Smooth muscle cell (in vitro differentiated cells): ENCODE measurements at regions not wholly inside any gene's neighbourhood (a gene's known extent, or its start where the extent isn't known, plus 50 kb on each side); places are given as distances from the start of the nearest gene placed in this dataset.
A peak's percentile ranks its signal among the peaks of the same experiment; 100 is the strongest.

Source experiments
- DNase-seq: peaks from one replicate; lab custom pipeline; 2025; ENCODE audit not compliant: unreplicated experiment; lab: John Stamatoyannopoulos, UW
- H2AFZ ChIP-seq: fragments of 200-600 bp; sonication (generic); 2 replicates; pipeline ENCODE4 v1.6.0; 2016; ENCODE audit warnings: antibody characterized with exemption, low read depth, mild to moderate bottlenecking
- H3F3A ChIP-seq: fragments of 200-600 bp; sonication (generic); 2 replicates; pipeline ENCODE4 v1.6.0; 2017; ENCODE audit warnings: antibody characterized with exemption, low read depth
- H3K27ac ChIP-seq: fragments of 200-600 bp; sonication (generic); 2 replicates; pipeline ENCODE4 v1.5.1; 2016; ENCODE audit warnings: low read depth, mild to moderate bottlenecking
- H3K27me3 ChIP-seq: fragments of 200-600 bp; sonication (generic); 2 replicates; pipeline ENCODE4 v1.6.1; 2016; ENCODE audit warnings: low read depth, mild to moderate bottlenecking
- H3K36me3 ChIP-seq: fragments of 200-600 bp; sonication (generic); 2 replicates; pipeline ENCODE4 v1.5.1; 2016; ENCODE audit warnings: low read depth
- H3K4me1 ChIP-seq: fragments of 200-600 bp; sonication (generic); 2 replicates; pipeline ENCODE4 v1.5.1; 2016; ENCODE audit warnings: low read depth
- H3K4me2 ChIP-seq: fragments of 200-600 bp; sonication (generic); 2 replicates; pipeline ENCODE4 v1.6.0; 2016; ENCODE audit warnings: mild to moderate bottlenecking
- H3K4me3 ChIP-seq: fragments of 200-600 bp; sonication (generic); 2 replicates; pipeline ENCODE4 v1.5.1; 2016; ENCODE audit warnings: mild to moderate bottlenecking
- H3K79me2 ChIP-seq: fragments of 200-600 bp; sonication (generic); 2 replicates; pipeline ENCODE4 v1.6.0; 2016; ENCODE audit warnings: low read depth, mild to moderate bottlenecking
- H3K9ac ChIP-seq: fragments of 200-600 bp; sonication (generic); 2 replicates; pipeline ENCODE4 v1.6.0; 2016; ENCODE audit warnings: low read depth
- H3K9me3 ChIP-seq: fragments of 200-600 bp; sonication (generic); replicated peaks from 2 replicates; pipeline ENCODE4 v1.5.1; 2016; ENCODE audit warnings: low read depth
- H4K20me1 ChIP-seq: fragments of 200-600 bp; sonication (generic); 2 replicates; pipeline ENCODE4 v1.6.0; 2016; ENCODE audit warnings: low read depth
- CTCF ChIP-seq: fragments of 200-600 bp; sonication (generic); IDR thresholded peaks from 2 replicates; pipeline ENCODE4 v1.5.1; 2017; ENCODE audit warnings: borderline replicate concordance, mild to moderate bottlenecking, antibody characterized with exemption; ENCODE audit not compliant: insufficient read depth, poor library complexity, severe bottlenecking
- WGBS: methylation state at CpG from one replicate; pipeline ENCODE4 v1.1.7; 2016; ENCODE audit warnings: low lambda C conversion rate; 5-methylcytosine and 5-hydroxymethylcytosine counted together

GRCh38 chr13:80009760-80010159 is 331.2 kb downstream of the SPRY2 start:
- Histone ChIP-seq H3K79me2 (no peaks in the 10 kb centered on the region), H3K9me3 (no peaks in the 10 kb centered on the region), H3K27ac (no peak overlapping the region), H2AFZ (peak overlapping the region; percentile 69), H3F3A (no peaks in the 10 kb centered on the region), H3K27me3 (no peaks in the 10 kb centered on the region), H3K4me2 (no peak overlapping the region), H3K4me1 (no peaks in the 10 kb centered on the region), H4K20me1 (no peaks in the 10 kb centered on the region), H3K9ac (no peak overlapping the region), H3K4me3 (no peak overlapping the region), H3K36me3 (no peaks in the 10 kb centered on the region)
- no peak for TF ChIP-seq CTCF
- DNase-seq: no peak

- Histone ChIP-seq H3K4me2 (no peak overlapping the region), H3K79me2 (no peaks in the 10 kb centered on the region), H2AFZ (no peak overlapping the region), H3K9ac (no peak overlapping the region), H3K27me3 (no peaks in the 10 kb centered on the region), H3K27ac (no peak overlapping the region), H3F3A (no peaks in the 10 kb centered on the region), H4K20me1 (no peaks in the 10 kb centered on the region), H3K36me3 (no peaks in the 10 kb centered on the region), H3K4me3 (no peak overlapping the region), H3K9me3 (no peaks in the 10 kb centered on the region), H3K4me1 (no peaks in the 10 kb centered on the region)
- TF ChIP-seq CTCF: no peak
- DNase-seq: no peak
- WGBS: 92% methylated on average over 4 of the region's 4 CpGs
Observed at GRCh38 chr13:80006940-80007339, 334.0 kb downstream of the SPRY2 start.

GRCh38 chr13:80001510-80001842 is 339.4 kb downstream of the SPRY2 start:
- Histone ChIP-seq H3K9me3 (no peaks in the 10 kb centered on the region), H3K4me3 (no peak overlapping the region), H4K20me1 (no peaks in the 10 kb centered on the region), H3K9ac (no peak overlapping the region), H3K4me1 (no peaks in the 10 kb centered on the region), H3K36me3 (no peaks in the 10 kb centered on the region), H3K27me3 (no peaks in the 10 kb centered on the region), H3F3A (no peaks in the 10 kb centered on the region), H3K4me2 (no peak overlapping the region), H3K79me2 (no peaks in the 10 kb centered on the region), H3K27ac (no peak overlapping the region), H2AFZ (peak overlapping the region; percentile 24)
- TF ChIP-seq CTCF: no peak
- DNase-seq: no peak

- Histone ChIP-seq H3K79me2 (no peaks in the 10 kb centered on the region), H3K27me3 (no peaks in the 10 kb centered on the region), H4K20me1 (no peaks in the 10 kb centered on the region), H3K9ac (no peak overlapping the region), H3K4me1 (no peaks in the 10 kb centered on the region), H3K4me3 (no peak overlapping the region), H2AFZ (no peak overlapping the region), H3K4me2 (no peak overlapping the region), H3K36me3 (no peaks in the 10 kb centered on the region), H3K9me3 (no peaks in the 10 kb centered on the region), H3F3A (peaks cover under 1% of the 10 kb centered on the region), H3K27ac (no peak overlapping the region)
- DNase-seq: no peak
- WGBS: 90% methylated on average over 4 of the region's 4 CpGs
- TF ChIP-seq CTCF: no peak
Observed at GRCh38 chr13:80000684-80001509, 340.0 kb downstream of the SPRY2 start.
